ENCODE measurements at regions not wholly inside any gene's neighbourhood (a gene's known extent, or its start where the extent isn't known, plus 50 kb on each side); places are given as distances from the start of the nearest gene placed in this dataset.

DNA sequence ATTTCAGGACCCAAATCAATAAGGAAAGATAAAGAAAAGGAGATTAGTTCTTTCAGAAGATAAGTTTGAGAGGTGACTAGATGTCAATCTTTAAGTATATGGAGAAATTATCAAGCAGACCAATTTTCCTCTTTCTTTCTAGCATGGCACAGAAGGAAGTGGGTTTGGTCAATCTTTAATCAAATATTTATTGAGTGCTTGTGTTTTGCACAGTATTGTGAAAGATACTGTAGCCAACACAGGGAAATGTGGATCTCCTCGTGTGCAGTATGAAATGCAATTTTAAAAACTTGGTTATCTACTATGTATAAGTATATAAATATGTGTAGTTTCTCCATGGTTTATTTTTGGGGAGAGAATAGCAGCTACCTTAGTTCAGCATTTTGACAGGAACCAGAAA is 655.2 kb downstream of the RAPGEF2 start:
- H3K4me1 ChIP-seq (ENCODE audit: low read length) = no peaks in the 10 kb centered on the region
- H3K9me2 ChIP-seq (replicated peaks; ENCODE audit: insufficient read depth, low read length) = no peaks in the 10 kb centered on the region
- no peak for DNase-seq
- no peaks in the 10 kb centered on the region for H3K27me3 ChIP-seq (replicated peaks; ENCODE audit: insufficient read depth, low read length)
- H3K4me2 ChIP-seq (ENCODE audit: low read depth, low read length) = no peak overlapping the region
- no peak overlapping the region for H3K9ac ChIP-seq (ENCODE audit: low read length)
- no peaks in the 10 kb centered on the region for H3F3A ChIP-seq (ENCODE audit: insufficient read depth, low read length)
- no peaks in the 10 kb centered on the region for H3K9me3 ChIP-seq (replicated peaks; ENCODE audit: insufficient read depth, low read length)
- no peaks in the 10 kb centered on the region for H4K20me1 ChIP-seq (ENCODE audit: insufficient read depth, low read length)
- H3K79me2 ChIP-seq (ENCODE audit: low read length) = no peaks in the 10 kb centered on the region
- no peak overlapping the region for H3K4me3 ChIP-seq (ENCODE audit: low read length)
- H3K36me3 ChIP-seq (replicated peaks; ENCODE audit: insufficient read depth, low read length) = no peaks in the 10 kb centered on the region
- H3K27ac ChIP-seq (ENCODE audit: low read length) = no peak overlapping the region
- no peak overlapping the region for H2AFZ ChIP-seq (ENCODE audit: low read length)
- TF ChIP-seq EZH2phosphoT487 (IDR thresholded peaks at IDR 0.05; ENCODE audit: low read length) = no peak
- TF ChIP-seq EZH2 (optimal IDR thresholded peaks at IDR 0.05; ENCODE audit: low read depth, low read length) = no peak
- TF ChIP-seq, protein P1, sequence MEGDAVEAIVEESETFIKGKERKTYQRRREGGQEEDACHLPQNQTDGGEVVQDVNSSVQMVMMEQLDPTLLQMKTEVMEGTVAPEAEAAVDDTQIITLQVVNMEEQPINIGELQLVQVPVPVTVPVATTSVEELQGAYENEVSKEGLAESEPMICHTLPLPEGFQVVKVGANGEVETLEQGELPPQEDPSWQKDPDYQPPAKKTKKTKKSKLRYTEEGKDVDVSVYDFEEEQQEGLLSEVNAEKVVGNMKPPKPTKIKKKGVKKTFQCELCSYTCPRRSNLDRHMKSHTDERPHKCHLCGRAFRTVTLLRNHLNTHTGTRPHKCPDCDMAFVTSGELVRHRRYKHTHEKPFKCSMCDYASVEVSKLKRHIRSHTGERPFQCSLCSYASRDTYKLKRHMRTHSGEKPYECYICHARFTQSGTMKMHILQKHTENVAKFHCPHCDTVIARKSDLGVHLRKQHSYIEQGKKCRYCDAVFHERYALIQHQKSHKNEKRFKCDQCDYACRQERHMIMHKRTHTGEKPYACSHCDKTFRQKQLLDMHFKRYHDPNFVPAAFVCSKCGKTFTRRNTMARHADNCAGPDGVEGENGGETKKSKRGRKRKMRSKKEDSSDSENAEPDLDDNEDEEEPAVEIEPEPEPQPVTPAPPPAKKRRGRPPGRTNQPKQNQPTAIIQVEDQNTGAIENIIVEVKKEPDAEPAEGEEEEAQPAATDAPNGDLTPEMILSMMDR (IDR thresholded peaks at IDR 0.05; ENCODE audit: low read length) = no peak

DNA sequence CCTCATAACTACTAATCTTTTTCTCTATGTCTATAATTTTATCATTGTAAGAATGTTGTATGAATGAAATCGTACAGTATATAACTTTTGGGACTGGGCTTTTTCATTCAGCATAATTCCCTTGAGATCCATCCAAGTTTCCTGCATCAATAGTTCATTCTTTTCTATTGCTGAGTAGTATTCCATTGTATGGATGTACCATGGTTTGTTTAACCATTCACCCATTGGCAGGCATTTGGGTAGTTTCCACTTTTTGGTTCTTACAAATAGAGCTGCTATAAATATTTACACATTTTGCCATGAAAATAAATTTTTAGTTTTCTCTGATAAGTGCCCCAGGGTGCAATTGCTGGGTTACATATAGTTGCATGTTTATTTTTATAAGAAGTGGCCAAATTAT is 659.8 kb downstream of the RAPGEF2 start:
- no peaks in the 10 kb centered on the region for H3K36me3 ChIP-seq (replicated peaks; ENCODE audit: insufficient read depth, low read length)
- H3K27ac ChIP-seq (ENCODE audit: low read length) = no peak overlapping the region
- H3F3A ChIP-seq (ENCODE audit: insufficient read depth, low read length) = no peaks in the 10 kb centered on the region
- H3K9me3 ChIP-seq (replicated peaks; ENCODE audit: insufficient read depth, low read length) = no peaks in the 10 kb centered on the region
- H3K9me2 ChIP-seq (replicated peaks; ENCODE audit: insufficient read depth, low read length) = no peaks in the 10 kb centered on the region
- no peaks in the 10 kb centered on the region for H3K4me1 ChIP-seq (ENCODE audit: low read length)
- H2AFZ ChIP-seq (ENCODE audit: low read length) = no peak overlapping the region
- no peaks in the 10 kb centered on the region for H4K20me1 ChIP-seq (ENCODE audit: insufficient read depth, low read length)
- TF ChIP-seq, protein P1 (IDR thresholded peaks at IDR 0.05; ENCODE audit: low read length) = no peak
- H3K27me3 ChIP-seq (replicated peaks; ENCODE audit: insufficient read depth, low read length) = no peaks in the 10 kb centered on the region
- no peaks in the 10 kb centered on the region for H3K79me2 ChIP-seq (ENCODE audit: low read length)
- H3K4me3 ChIP-seq (ENCODE audit: low read length) = no peak overlapping the region
- H3K4me2 ChIP-seq (ENCODE audit: low read depth, low read length) = no peak overlapping the region
- no peak for DNase-seq
- H3K9ac ChIP-seq (ENCODE audit: low read length) = no peak overlapping the region

DNA sequence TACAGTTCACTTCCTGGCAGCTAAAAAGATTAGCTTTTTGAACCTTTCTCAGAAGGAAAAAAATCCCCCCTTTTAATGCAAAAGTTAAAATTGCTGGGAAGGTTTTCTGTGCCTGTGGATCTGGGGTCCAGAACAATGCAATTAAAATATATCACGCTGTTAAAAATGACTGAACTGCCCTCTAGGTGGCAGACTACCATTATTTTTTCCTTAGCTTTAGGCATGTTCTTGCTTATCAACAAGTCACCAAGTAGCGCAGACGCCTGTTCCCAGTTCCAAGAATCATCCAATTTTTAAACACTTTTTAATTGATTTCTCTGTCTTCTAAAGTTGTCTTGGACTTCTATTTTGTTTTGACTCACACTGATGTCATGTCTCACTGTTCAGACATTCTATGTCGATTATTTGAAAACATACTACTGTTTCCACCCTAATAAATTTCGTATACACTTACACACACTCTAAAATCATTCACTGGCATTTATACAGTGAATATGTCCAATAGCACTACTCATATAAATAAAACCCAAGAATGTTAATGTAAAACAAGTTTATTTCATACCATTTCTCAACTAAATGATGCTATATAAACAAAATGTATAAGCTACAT is 661.6 kb downstream of the RAPGEF2 start:
- no peaks in the 10 kb centered on the region for H4K20me1 ChIP-seq (ENCODE audit: insufficient read depth, low read length)
- TF ChIP-seq, protein P1 (IDR thresholded peaks at IDR 0.05; ENCODE audit: low read length) = peak; percentile 61
- TF ChIP-seq EZH2phosphoT487 (IDR thresholded peaks at IDR 0.05; ENCODE audit: low read length) = no peak
- DNase-seq = peak; percentile 45
- no peaks in the 10 kb centered on the region for H3K9me2 ChIP-seq (replicated peaks; ENCODE audit: insufficient read depth, low read length)
- no peak overlapping the region for H3K9ac ChIP-seq (ENCODE audit: low read length)
- no peaks in the 10 kb centered on the region for H3F3A ChIP-seq (ENCODE audit: insufficient read depth, low read length)
- H3K4me1 ChIP-seq (ENCODE audit: low read length) = no peaks in the 10 kb centered on the region
- no peak overlapping the region for H2AFZ ChIP-seq (ENCODE audit: low read length)
- H3K4me2 ChIP-seq (ENCODE audit: low read depth, low read length) = no peak overlapping the region
- H3K4me3 ChIP-seq (ENCODE audit: low read length) = no peak overlapping the region
- H3K79me2 ChIP-seq (ENCODE audit: low read length) = no peaks in the 10 kb centered on the region
- H3K36me3 ChIP-seq (replicated peaks; ENCODE audit: insufficient read depth, low read length) = no peaks in the 10 kb centered on the region
- H3K9me3 ChIP-seq (replicated peaks; ENCODE audit: insufficient read depth, low read length) = no peaks in the 10 kb centered on the region
- H3K27me3 ChIP-seq (replicated peaks; ENCODE audit: insufficient read depth, low read length) = no peaks in the 10 kb centered on the region
- H3K27ac ChIP-seq (ENCODE audit: low read length) = no peak overlapping the region

All from MM.1S (cell line).